ENCODE measurements at regions not wholly inside any gene's neighbourhood (a gene's known extent, or its start where the extent isn't known, plus 50 kb on each side); places are given as distances from the start of the nearest gene placed in this dataset.

DNA sequence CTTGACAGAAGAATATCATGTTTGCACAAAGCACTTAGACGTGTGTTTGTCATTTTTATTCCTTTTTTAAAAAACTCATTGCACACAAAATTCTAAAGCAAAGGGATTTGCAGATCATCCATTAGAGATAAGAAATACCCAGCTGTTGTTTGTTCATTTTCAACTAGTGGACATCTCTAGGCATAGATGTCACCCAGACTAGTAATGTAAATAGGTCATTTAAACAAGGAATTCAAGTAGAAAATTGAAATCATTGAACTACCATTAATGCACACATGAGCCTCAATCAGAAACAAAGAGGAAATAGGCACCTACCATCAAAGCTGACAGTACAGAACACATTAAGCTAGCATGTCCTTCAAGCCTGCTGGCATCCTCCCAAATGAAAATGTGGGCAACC lies 107.3 kb downstream of the OR2K2 start:
- H3K4me1 ChIP-seq (ENCODE audit: low read depth) = no peaks in the 10 kb centered on the region
- TF ChIP-seq, protein P1, sequence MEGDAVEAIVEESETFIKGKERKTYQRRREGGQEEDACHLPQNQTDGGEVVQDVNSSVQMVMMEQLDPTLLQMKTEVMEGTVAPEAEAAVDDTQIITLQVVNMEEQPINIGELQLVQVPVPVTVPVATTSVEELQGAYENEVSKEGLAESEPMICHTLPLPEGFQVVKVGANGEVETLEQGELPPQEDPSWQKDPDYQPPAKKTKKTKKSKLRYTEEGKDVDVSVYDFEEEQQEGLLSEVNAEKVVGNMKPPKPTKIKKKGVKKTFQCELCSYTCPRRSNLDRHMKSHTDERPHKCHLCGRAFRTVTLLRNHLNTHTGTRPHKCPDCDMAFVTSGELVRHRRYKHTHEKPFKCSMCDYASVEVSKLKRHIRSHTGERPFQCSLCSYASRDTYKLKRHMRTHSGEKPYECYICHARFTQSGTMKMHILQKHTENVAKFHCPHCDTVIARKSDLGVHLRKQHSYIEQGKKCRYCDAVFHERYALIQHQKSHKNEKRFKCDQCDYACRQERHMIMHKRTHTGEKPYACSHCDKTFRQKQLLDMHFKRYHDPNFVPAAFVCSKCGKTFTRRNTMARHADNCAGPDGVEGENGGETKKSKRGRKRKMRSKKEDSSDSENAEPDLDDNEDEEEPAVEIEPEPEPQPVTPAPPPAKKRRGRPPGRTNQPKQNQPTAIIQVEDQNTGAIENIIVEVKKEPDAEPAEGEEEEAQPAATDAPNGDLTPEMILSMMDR (IDR thresholded peaks at IDR 0.05) = no peak
- H3K9me3 ChIP-seq = no peaks in the 10 kb centered on the region
- no peak for ATAC-seq
- no peaks in the 10 kb centered on the region for H3K36me3 ChIP-seq (ENCODE audit: low read depth)
- no peak for DNase-seq
- intact Hi-C loops (cut with DNase I, micrococcal nuclease) = no loop called here
- H3K4me3 ChIP-seq = no peak overlapping the region

DNA sequence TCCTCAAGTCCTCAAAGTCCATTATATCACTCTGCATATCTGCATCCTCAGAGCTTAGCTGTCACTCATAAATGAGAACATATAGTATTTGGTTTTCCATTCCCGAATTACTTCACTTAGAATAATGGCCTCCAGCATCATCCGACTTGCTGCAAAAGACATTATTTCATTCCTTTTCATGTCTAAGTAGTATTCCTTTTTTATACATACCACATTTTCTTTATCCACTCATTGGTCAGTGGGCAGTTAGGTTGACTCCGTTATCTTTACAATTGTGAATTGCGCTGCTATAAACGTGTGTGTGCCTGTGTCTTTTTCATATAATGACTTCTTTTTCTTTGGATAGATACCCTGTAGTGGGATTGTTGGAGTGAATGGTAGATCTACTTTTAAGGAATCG lies 117.2 kb downstream of the OR2K2 start:
- intact Hi-C loops (cut with DNase I, micrococcal nuclease) = no loop called here
- no peak for DNase-seq
- H3K9me3 ChIP-seq = no peaks in the 10 kb centered on the region
- H3K4me3 ChIP-seq = no peak overlapping the region
- no peaks in the 10 kb centered on the region for H3K36me3 ChIP-seq (ENCODE audit: low read depth)
- H3K4me1 ChIP-seq (ENCODE audit: low read depth) = no peaks in the 10 kb centered on the region
- ATAC-seq = no peak
- TF ChIP-seq, protein P1 (IDR thresholded peaks at IDR 0.05) = no peak

DNA sequence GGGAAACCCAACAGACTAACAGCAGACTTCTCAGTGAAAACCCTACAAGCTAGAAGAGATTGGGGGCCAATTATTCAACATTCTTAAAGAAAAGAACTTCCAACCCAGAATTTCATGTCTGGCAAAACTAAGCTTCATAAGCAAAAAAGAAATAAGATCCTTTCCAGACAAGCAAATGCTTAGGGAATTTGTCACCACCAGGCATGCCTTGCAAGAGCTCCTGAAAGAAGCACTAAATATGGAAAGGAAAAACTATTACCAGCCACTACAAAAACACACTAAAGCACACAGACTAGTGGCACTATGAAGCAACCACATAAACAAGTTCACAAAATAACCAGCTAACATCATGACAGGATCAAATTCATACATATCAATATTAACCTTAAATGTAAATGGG lies 131.1 kb downstream of the OR2K2 start:
- ATAC-seq (no peak), DNase-seq (no peak)
- Histone ChIP-seq H3K4me3 (no peak overlapping the region), H3K36me3 (ENCODE audit: low read depth) (no peaks in the 10 kb centered on the region), H3K9me3 (peaks cover 4% of the 10 kb centered on the region), H3K4me1 (ENCODE audit: low read depth) (no peaks in the 10 kb centered on the region)
- intact Hi-C loops (cut with DNase I, micrococcal nuclease) = no loop called here
- TF ChIP-seq, protein P1 (IDR thresholded peaks at IDR 0.05) = no peak

DNA sequence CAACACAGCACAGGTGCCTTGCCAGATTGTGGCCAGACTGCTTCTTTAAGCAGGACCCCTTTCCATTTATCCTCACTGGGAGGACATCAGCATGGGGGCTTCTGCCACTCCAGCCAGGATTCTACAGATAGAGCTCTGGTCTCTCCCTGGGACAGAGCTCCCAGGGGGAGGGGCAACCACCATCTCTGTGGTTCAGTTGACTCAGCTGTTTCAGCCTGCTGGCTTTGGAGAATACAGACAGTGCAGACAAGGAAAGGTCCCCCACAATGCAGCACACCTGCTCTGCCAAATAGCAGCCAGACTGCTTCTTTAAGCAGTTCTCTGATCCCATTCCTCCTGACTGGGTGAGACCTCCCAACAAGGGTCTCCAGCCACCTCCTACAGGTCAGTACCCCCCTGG lies 132.8 kb downstream of the OR2K2 start:
- TF ChIP-seq, protein P1 (IDR thresholded peaks at IDR 0.05) = no peak
- Histone ChIP-seq H3K9me3 (no peaks in the 10 kb centered on the region), H3K4me3 (no peak overlapping the region), H3K4me1 (ENCODE audit: low read depth) (no peaks in the 10 kb centered on the region), H3K36me3 (ENCODE audit: low read depth) (no peaks in the 10 kb centered on the region)
- DNase-seq (no peak), ATAC-seq (no peak)
- intact Hi-C loops (cut with DNase I, micrococcal nuclease) = no loop called here

DNA sequence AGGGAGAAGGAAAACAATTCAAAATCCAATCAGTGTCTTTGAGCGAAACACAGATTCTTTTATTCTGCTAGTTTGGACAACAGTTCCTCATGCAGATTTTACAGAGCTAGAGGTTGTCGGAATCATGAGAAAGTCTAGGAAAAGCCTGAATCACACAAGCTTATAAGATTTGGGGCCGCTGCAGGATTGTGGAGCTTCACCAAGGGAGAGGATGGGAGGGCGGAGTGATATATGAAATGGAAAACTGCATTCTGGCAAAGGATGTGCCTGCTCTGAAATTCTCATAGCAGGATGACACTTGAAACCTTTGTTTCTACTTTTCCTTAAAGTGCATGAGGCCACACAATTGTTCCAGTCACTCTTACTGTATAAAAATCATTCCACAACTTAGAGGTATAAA lies 134.3 kb downstream of the OR2K2 start:
- H3K36me3 ChIP-seq (ENCODE audit: low read depth) = no peaks in the 10 kb centered on the region
- H3K9me3 ChIP-seq = no peaks in the 10 kb centered on the region
- no peak overlapping the region for H3K4me3 ChIP-seq
- ATAC-seq (no peak), DNase-seq (no peak)
- intact Hi-C loops (cut with DNase I, micrococcal nuclease) = no loop called here
- TF ChIP-seq, protein P1 (IDR thresholded peaks at IDR 0.05) = no peak
- no peaks in the 10 kb centered on the region for H3K4me1 ChIP-seq (ENCODE audit: low read depth)

DNA sequence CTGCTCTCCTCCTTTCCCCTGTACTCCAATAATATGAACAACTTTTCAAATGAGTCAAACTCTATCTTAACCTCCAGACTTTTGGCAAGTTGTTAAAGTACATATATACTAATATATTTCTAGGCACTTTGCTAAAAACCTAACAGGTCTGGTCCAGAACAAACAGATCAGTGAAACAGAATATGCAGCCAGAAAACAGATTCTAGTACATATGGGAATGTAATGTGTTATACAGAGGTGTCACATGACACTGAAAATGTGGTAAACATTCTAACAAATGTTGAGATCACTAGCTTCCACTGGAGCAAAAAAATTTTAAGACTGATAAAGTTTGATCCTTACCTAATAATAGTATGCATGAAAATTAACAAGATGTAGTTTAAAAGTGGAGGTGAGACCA lies 136.9 kb downstream of the OR2K2 start:
- Histone ChIP-seq H3K36me3 (ENCODE audit: low read depth) (no peaks in the 10 kb centered on the region), H3K9me3 (no peaks in the 10 kb centered on the region), H3K4me1 (ENCODE audit: low read depth) (no peaks in the 10 kb centered on the region), H3K4me3 (no peak overlapping the region)
- ATAC-seq (no peak), DNase-seq (no peak)
- TF ChIP-seq, protein P1 (IDR thresholded peaks at IDR 0.05) = no peak
- intact Hi-C loops (cut with DNase I, micrococcal nuclease) = no loop called here

All from mucosa of descending colon (tissue), 3 donors.